K562 (cell line): ENCODE measurements at regions not wholly inside any gene's neighbourhood (a gene's known extent, or its start where the extent isn't known, plus 50 kb on each side); places are given as distances from the start of the nearest gene placed in this dataset.

Experiments used
- ATAC-seq: fragments of 200-7000 bp; cut with Tn5 transposase; 3 replicates; pipeline ENCODE4 v1.9.1; 2020; ENCODE audit warnings: moderate library complexity
- BruUV-seq: library from RNA; stranded (reverse); fragments of 400-500 nt; replicated peaks from 2 replicates; lab custom pipeline; 2021; lab: Mats Ljungman, UMichigan
- CTCF ChIA-PET: fragments of 300-600 bp; formaldehyde crosslinking; extraction: SDS; loops from one replicate; lab custom pipeline; 2021; ENCODE audit warnings: low intra/inter-chr PET ratio; lab: Yijun Ruan, JAX
- POLR2A ChIA-PET: fragments of 300-600, 350-650 bp; sonication (Branson Sonifier 250); formaldehyde crosslinking; extraction: SDS; loops from one replicate; lab custom pipeline; 2021; ENCODE audit warnings: antibody characterized with exemption, inconsistent platforms; lab: Yijun Ruan, JAX
- DNase-seq, 4 experiments: peaks; one replicate each; pipeline versions ENCODE4 v3.0.0 to v3.0.0-alpha.2; 2011 to 2018; ENCODE audit warnings: low spot score in 3 of 4, mixed read lengths in 3 of 4; ENCODE audit errors: extremely low read depth in 1 of 4
- FAIRE-seq: peaks from 2 replicates; lab custom pipeline; 2011; peaks lifted over from hg19 to GRCh38; lab: Jason Lieb, UNC
- H2AFZ ChIP-seq: 2 replicates; pipeline ENCODE4 v1.6.0; 2011; ENCODE audit warnings: low read depth, low read length, control low read depth, inconsistent platforms
- H3K27ac ChIP-seq: fragments of 200-600 bp; 3 replicates; pipeline ENCODE4 v1.8.0; 2011; ENCODE audit warnings: low read depth, mild to moderate bottlenecking, control low read depth, inconsistent platforms, low read length, moderate library complexity, mixed read lengths; ENCODE audit errors: extremely low read depth
- H3K27me3 ChIP-seq, 2 experiments: fragments of 300-600 bp in 1 of 2; 2 replicates in 1 of 2; 3 replicates in 1 of 2; pipeline versions ENCODE4 v1.6.0 to v1.8.0; 2011; ENCODE audit warnings: inconsistent platforms in 2 of 2, low read length in 2 of 2, mild to moderate bottlenecking in 1 of 2, mixed read lengths in 1 of 2, moderate library complexity in 1 of 2; ENCODE audit not compliant: control insufficient read depth in 2 of 2, insufficient read depth in 2 of 2
- H3K36me3 ChIP-seq: fragments of 300-600 bp; 3 replicates; pipeline ENCODE4 v1.8.0; 2011; ENCODE audit warnings: mild to moderate bottlenecking, low read length, inconsistent platforms; ENCODE audit not compliant: control insufficient read depth, insufficient read depth
- H3K4me1 ChIP-seq, 2 experiments: fragments of 200-600 bp in 1 of 2; replicated peaks in 1 of 2; 2 replicates in 1 of 2; 3 replicates in 1 of 2; pipeline versions ENCODE4 v1.5.1 to v1.8.0; 2011; ENCODE audit warnings: inconsistent platforms in 2 of 2, low read length in 2 of 2, mild to moderate bottlenecking in 1 of 2, mixed read lengths in 1 of 2, moderate library complexity in 1 of 2; ENCODE audit not compliant: control insufficient read depth in 2 of 2, insufficient read depth in 2 of 2
- H3K4me2 ChIP-seq: 2 replicates; pipeline ENCODE4 v1.6.1; 2011; ENCODE audit warnings: low read length, control low read depth, inconsistent platforms, mixed read lengths; ENCODE audit not compliant: insufficient read depth
- H3K4me3 ChIP-seq: fragments of 200-600 bp; sonication (generic), shearing (Covaris generic); 2 replicates; pipeline ENCODE4 v1.5.1; 2016; ENCODE audit warnings: control low read depth, inconsistent platforms
- H3K79me2 ChIP-seq: fragments of 200-600 bp; 3 replicates; pipeline ENCODE4 v1.8.0; 2011; ENCODE audit warnings: low read length, inconsistent platforms; ENCODE audit not compliant: control insufficient read depth, insufficient read depth
- H3K9ac ChIP-seq, 2 experiments: 2 replicates each; pipeline versions ENCODE4 v1.6.0 to v1.6.1; 2011; ENCODE audit warnings: low read depth in 2 of 2, low read length in 2 of 2, control low read depth in 1 of 2, inconsistent platforms in 1 of 2, mild to moderate bottlenecking in 1 of 2, mixed read lengths in 1 of 2; ENCODE audit not compliant: insufficient read depth in 1 of 2
- H3K9me1 ChIP-seq: one replicate; pipeline ENCODE4 v1.6.0; 2011; ENCODE audit warnings: inconsistent platforms, mild to moderate bottlenecking, low read length, moderate library complexity; ENCODE audit not compliant: control insufficient read depth, insufficient read depth
- H3K9me3 ChIP-seq: replicated peaks from 2 replicates; pipeline ENCODE4 v1.5.1; 2011; ENCODE audit warnings: low read depth, low read length, inconsistent platforms; ENCODE audit not compliant: control insufficient read depth, insufficient read depth
- H4K20me1 ChIP-seq: replicated peaks from 2 replicates; pipeline ENCODE4 v1.6.1; 2011; ENCODE audit warnings: low read length, inconsistent platforms, mixed read lengths; ENCODE audit not compliant: control insufficient read depth, insufficient read depth
- DACH1 ChIP-seq: fragments of 450-650 bp; IDR thresholded peaks from 2 replicates; pipeline ENCODE4 v1.6.1; 2018; ENCODE audit not compliant: partially characterized antibody
- DDX20 ChIP-seq: fragments of 450-650 bp; IDR thresholded peaks from 2 replicates; pipeline ENCODE4 v1.6.1; 2016; ENCODE audit warnings: missing genetic modification characterization, low read depth, mild to moderate bottlenecking, missing compliant biosample characterization, moderate library complexity
- DIDO1 ChIP-seq: fragments of 450-650 bp; IDR thresholded peaks from 2 replicates; pipeline ENCODE4 v1.6.1; 2016; ENCODE audit warnings: low read depth, missing biosample characterization, missing genetic modification characterization
- DNMT1 ChIP-seq: fragments of 450-650 bp; IDR thresholded peaks from 2 replicates; pipeline ENCODE4 v1.6.1; 2016; ENCODE audit warnings: antibody characterized with exemption, mild to moderate bottlenecking
- HOXB6 ChIP-seq: fragments of 250-450 bp; sonication (Bioruptor Pico); IDR thresholded peaks from 2 replicates; pipeline ENCODE4 v1.5.1; 2022; ENCODE audit warnings: mild to moderate bottlenecking, borderline replicate concordance
- MTF1 ChIP-seq: fragments of 250-450 bp; sonication (Bioruptor Pico); IDR thresholded peaks from 2 replicates; pipeline ENCODE4 v1.9.0; 2021; ENCODE audit warnings: moderate library complexity, mild to moderate bottlenecking, inconsistent platforms, borderline replicate concordance
- NCOA6 ChIP-seq: fragments of 450-650 bp; IDR thresholded peaks from 2 replicates; pipeline ENCODE4 v1.6.1; 2017; ENCODE audit warnings: mild to moderate bottlenecking
- NFYB ChIP-seq: IDR thresholded peaks from 2 replicates; pipeline ENCODE4 v1.6.1; 2011; ENCODE audit warnings: mild to moderate bottlenecking, moderate library complexity; ENCODE audit not compliant: insufficient read length; ENCODE audit errors: extremely low read depth
- RAD51 ChIP-seq: fragments of 450-650 bp; IDR thresholded peaks from 2 replicates; pipeline ENCODE4 v1.7.1; 2016; ENCODE audit warnings: low read depth, mild to moderate bottlenecking, borderline replicate concordance
- SIX5 ChIP-seq, 2 experiments: IDR thresholded peaks; 2 replicates each; pipeline ENCODE4 v1.6.1; 2011; ENCODE audit warnings: low read length in 2 of 2, borderline replicate concordance in 1 of 2, low read depth in 1 of 2, mild to moderate bottlenecking in 1 of 2, moderate library complexity in 1 of 2; ENCODE audit not compliant: insufficient read depth in 1 of 2
- ZFP1 ChIP-seq: fragments of 450-650 bp; formaldehyde crosslinking; IDR thresholded peaks from 2 replicates; pipeline ENCODE4 v1.4.0; 2020; ENCODE audit warnings: mild to moderate bottlenecking, mixed read lengths
- ZNF134 ChIP-seq: fragments of 250-450 bp; sonication (Bioruptor Pico); conservative IDR thresholded peaks from 2 replicates; pipeline ENCODE4 v1.4.0; 2020
- ZNF274 ChIP-seq: IDR thresholded peaks from 2 replicates; pipeline ENCODE4 v1.6.1; 2011; ENCODE audit warnings: low read depth, mild to moderate bottlenecking, low read length, moderate library complexity, borderline replicate concordance
- WGBS: fragments of 100-300 bp; shearing (Covaris generic); methylation state at CpG from one replicate; pipeline ENCODE4 v1.1.6; 2016; ENCODE audit warnings: low coverage, mixed read lengths; ENCODE audit not compliant: insufficient coverage; ENCODE audit errors: missing lambda C conversion rate; 5-methylcytosine and 5-hydroxymethylcytosine counted together
- in situ Hi-C: fragments of 300-500 bp; cut with MboI; formaldehyde crosslinking; loops from 4 replicates; pipeline ENCODE4 v1.15.0; 2018; ENCODE audit warnings: inconsistent platforms, mixed read lengths
- intact Hi-C: fragments of 100-400 bp; cut with micrococcal nuclease; formaldehyde crosslinking; loops from 2 replicates; pipeline ENCODE4 v1.14.2; 2022
- TF ChIP-seq, protein P1 (sequence below): fragments of 450-650 bp; IDR thresholded peaks from 2 replicates; pipeline ENCODE4 v1.6.1; 2017; ENCODE audit warnings: mild to moderate bottlenecking, moderate library complexity
- TF ChIP-seq, protein P2 (sequence below): fragments of 250-450 bp; sonication (Bioruptor Pico); IDR thresholded peaks from 2 replicates; pipeline ENCODE4 v1.6.1; 2021; ENCODE audit warnings: mild to moderate bottlenecking
- TF ChIP-seq, protein P3 (sequence below): sonication (generic); formaldehyde crosslinking; IDR thresholded peaks from 2 replicates; pipeline ENCODE4 v1.8.0; 2022; ENCODE audit warnings: mild to moderate bottlenecking, missing genetic modification reagents
- TF ChIP-seq, protein P4 (sequence below): fragments of 450-650 bp; IDR thresholded peaks from 2 replicates; pipeline ENCODE4 v1.6.1; 2016; ENCODE audit warnings: borderline replicate concordance

DNA sequence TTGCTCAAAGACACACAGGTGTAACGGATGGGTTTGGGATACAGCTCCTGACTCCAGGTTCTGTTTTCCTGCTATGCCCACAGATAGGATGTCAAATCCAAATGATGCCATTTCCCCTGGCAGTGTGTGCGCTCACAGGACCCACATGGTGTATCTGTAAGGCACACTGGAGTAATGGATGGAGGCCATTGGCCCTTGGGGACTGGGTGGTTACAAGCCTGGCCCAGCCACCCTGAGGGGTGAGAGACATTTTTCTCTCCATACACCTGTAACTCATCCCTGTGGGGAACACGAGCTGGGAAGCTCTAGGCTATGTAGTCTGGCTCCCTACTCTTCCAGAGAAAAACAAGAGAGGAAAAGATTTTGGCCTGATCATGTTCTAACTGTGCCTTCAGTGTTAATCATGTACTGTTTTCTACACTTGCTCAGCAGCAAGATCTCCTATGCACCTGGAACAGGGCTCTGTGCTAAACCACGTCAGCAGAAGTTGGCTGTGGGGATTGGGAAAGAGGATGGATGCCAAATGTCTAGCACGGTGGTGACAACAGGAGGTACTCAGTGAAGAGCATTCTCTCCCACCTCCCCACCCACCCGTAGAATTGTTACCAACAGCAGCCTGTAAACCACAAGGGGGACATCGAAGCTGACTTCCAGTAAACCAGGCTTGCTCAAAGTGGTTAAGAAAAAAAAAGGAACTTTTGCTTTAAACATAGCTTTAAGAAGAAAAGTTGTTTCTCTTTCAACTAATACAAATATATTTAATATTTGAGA lies 237.0 kb downstream of the LACC1 start:
- no peaks in the 10 kb centered on the region for H3K9me3 ChIP-seq
- in situ Hi-C loops, result no loop called here
- H3K4me3 ChIP-seq, result no peak overlapping the region
- ATAC-seq, result no peak
- 0% methylated on average over 7 of the region's 7 CpGs for WGBS
- H4K20me1 ChIP-seq, result no peaks in the 10 kb centered on the region
- H3K9me1 ChIP-seq, result no peaks in the 10 kb centered on the region
- no peak for DNase-seq
- no peak overlapping the region for H2AFZ ChIP-seq
- H3K4me1 ChIP-seq, result no peaks in the 10 kb centered on the region
- H3K27me3 ChIP-seq, result no peaks in the 10 kb centered on the region
- no peak for FAIRE-seq
- no peaks in the 10 kb centered on the region for H3K36me3 ChIP-seq
- POLR2A ChIA-PET, result interaction anchor here (1.2 kb wide), 1 partner anchor 15 kb away, joined by 3 read pairs; no protein-coding TSS in a partner anchor
- CTCF ChIA-PET, result no interaction called here
- no TSS peak for BruUV-seq
- no peak overlapping the region for H3K4me2 ChIP-seq
- TF ChIP-seq, protein P1, sequence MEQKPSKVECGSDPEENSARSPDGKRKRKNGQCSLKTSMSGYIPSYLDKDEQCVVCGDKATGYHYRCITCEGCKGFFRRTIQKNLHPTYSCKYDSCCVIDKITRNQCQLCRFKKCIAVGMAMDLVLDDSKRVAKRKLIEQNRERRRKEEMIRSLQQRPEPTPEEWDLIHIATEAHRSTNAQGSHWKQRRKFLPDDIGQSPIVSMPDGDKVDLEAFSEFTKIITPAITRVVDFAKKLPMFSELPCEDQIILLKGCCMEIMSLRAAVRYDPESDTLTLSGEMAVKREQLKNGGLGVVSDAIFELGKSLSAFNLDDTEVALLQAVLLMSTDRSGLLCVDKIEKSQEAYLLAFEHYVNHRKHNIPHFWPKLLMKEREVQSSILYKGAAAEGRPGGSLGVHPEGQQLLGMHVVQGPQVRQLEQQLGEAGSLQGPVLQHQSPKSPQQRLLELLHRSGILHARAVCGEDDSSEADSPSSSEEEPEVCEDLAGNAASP, result no peak
- no peak for TF ChIP-seq NFYB
- TF ChIP-seq DNMT1, result no peak
- no peak for TF ChIP-seq ZNF134 (CRISPR knock-in tag)
- TF ChIP-seq NCOA6, result no peak
- TF ChIP-seq ZFP1 (CRISPR knock-in tag), result no peak
- TF ChIP-seq HOXB6 (CRISPR knock-in tag), result no peak
- TF ChIP-seq ZNF274, result no peak
- TF ChIP-seq DIDO1, result no peak
- TF ChIP-seq DACH1, result no peak
- TF ChIP-seq MTF1 (CRISPR knock-in tag), result no peak
- TF ChIP-seq RAD51, result no peak
- TF ChIP-seq, protein P2, sequence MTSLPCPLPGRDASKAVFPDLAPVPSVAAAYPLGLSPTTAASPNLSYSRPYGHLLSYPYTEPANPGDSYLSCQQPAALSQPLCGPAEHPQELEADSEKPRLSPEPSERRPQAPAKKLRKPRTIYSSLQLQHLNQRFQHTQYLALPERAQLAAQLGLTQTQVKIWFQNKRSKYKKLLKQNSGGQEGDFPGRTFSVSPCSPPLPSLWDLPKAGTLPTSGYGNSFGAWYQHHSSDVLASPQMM (CRISPR knock-in tag), result no peak
- TF ChIP-seq, protein P3, sequence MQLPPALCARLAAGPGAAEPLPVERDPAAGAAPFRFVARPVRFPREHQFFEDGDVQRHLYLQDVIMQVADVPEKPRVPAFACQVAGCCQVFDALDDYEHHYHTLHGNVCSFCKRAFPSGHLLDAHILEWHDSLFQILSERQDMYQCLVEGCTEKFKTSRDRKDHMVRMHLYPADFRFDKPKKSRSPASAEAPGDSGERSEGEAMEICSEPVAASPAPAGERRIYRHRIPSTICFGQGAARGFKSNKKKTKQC (CRISPR knock-in tag), result no peak
- no peak for TF ChIP-seq SIX5 (IDR thresholded peaks at IDR 0.05; ENCODE audit: borderline replicate concordance in 1 of 2, insufficient read depth in 1 of 2, low read depth in 1 of 2, low read length in 2 of 2)
- TF ChIP-seq, protein P4, sequence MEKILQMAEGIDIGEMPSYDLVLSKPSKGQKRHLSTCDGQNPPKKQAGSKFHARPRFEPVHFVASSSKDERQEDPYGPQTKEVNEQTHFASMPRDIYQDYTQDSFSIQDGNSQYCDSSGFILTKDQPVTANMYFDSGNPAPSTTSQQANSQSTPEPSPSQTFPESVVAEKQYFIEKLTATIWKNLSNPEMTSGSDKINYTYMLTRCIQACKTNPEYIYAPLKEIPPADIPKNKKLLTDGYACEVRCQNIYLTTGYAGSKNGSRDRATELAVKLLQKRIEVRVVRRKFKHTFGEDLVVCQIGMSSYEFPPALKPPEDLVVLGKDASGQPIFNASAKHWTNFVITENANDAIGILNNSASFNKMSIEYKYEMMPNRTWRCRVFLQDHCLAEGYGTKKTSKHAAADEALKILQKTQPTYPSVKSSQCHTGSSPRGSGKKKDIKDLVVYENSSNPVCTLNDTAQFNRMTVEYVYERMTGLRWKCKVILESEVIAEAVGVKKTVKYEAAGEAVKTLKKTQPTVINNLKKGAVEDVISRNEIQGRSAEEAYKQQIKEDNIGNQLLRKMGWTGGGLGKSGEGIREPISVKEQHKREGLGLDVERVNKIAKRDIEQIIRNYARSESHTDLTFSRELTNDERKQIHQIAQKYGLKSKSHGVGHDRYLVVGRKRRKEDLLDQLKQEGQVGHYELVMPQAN, result no peak
- TF ChIP-seq DDX20 (tag), result no peak
- no peak overlapping the region for H3K27ac ChIP-seq
- intact Hi-C loops, result no loop called here
- H3K79me2 ChIP-seq, result no peaks in the 10 kb centered on the region
- no peak overlapping the region for H3K9ac ChIP-seq
